ENCODE measurements at regions not wholly inside any gene's neighbourhood (a gene's known extent, or its start where the extent isn't known, plus 50 kb on each side); places are given as distances from the start of the nearest gene placed in this dataset.

GRCh38 chr2:183866666-183867065, 731.7 kb upstream of the ZNF804A start:
- Histone ChIP-seq H3K36me3 (ENCODE audit: insufficient read depth, low read length) (no peaks in the 10 kb centered on the region), H3K79me2 (replicated peaks; ENCODE audit: insufficient read depth, low read length) (no peaks in the 10 kb centered on the region), H3K27ac (ENCODE audit: low read length) (no peak overlapping the region), H3F3A (ENCODE audit: insufficient read depth, low read length, poor library complexity, severe bottlenecking) (no peaks in the 10 kb centered on the region), H3K9me2 (ENCODE audit: insufficient read depth, low read length) (no peaks in the 10 kb centered on the region), H3K27me3 (ENCODE audit: insufficient read depth, low read depth, low read length) (no peaks in the 10 kb centered on the region), H3K9ac (ENCODE audit: low read length) (no peak overlapping the region), H3K4me3 (ENCODE audit: low read length) (no peak overlapping the region), H3K9me3 (ENCODE audit: low read length) (no peaks in the 10 kb centered on the region), H3K4me2 (ENCODE audit: low read length) (no peak overlapping the region), H4K20me1 (ENCODE audit: insufficient read depth) (no peaks in the 10 kb centered on the region), H2AFZ (ENCODE audit: low read depth, low read length) (no peak overlapping the region)
- TF ChIP-seq REST (IDR thresholded peaks at IDR 0.05; ENCODE audit: borderline replicate concordance) (no peak), EZH2 (IDR thresholded peaks at IDR 0.05; ENCODE audit: borderline replicate concordance, insufficient read depth, low read length, poor library complexity, severe bottlenecking) (no peak), RAD21 (conservative IDR thresholded peaks at IDR 0.05) (no peak)

GRCh38 chr2:183867206-183867605, 731.1 kb upstream of the ZNF804A start:
- Histone ChIP-seq H3K79me2 (replicated peaks; ENCODE audit: insufficient read depth, low read length) (no peaks in the 10 kb centered on the region), H3K9me3 (ENCODE audit: low read length) (no peaks in the 10 kb centered on the region), H3K4me3 (ENCODE audit: low read length) (no peak overlapping the region), H3K36me3 (ENCODE audit: insufficient read depth, low read length) (no peaks in the 10 kb centered on the region), H3K27ac (ENCODE audit: low read length) (no peak overlapping the region), H3K27me3 (ENCODE audit: insufficient read depth, low read depth, low read length) (no peaks in the 10 kb centered on the region), H3K9me2 (ENCODE audit: insufficient read depth, low read length) (no peaks in the 10 kb centered on the region), H3K4me2 (ENCODE audit: low read length) (no peak overlapping the region), H2AFZ (ENCODE audit: low read depth, low read length) (no peak overlapping the region), H3F3A (ENCODE audit: insufficient read depth, low read length, poor library complexity, severe bottlenecking) (no peaks in the 10 kb centered on the region), H4K20me1 (ENCODE audit: insufficient read depth) (no peaks in the 10 kb centered on the region), H3K9ac (ENCODE audit: low read length) (no peak overlapping the region)
- peak; percentile 62 for TF ChIP-seq EP300 (conservative IDR thresholded peaks at IDR 0.05; ENCODE audit: poor library complexity, severe bottlenecking)
- TF ChIP-seq RAD21 (conservative IDR thresholded peaks at IDR 0.05): no peak
- TF ChIP-seq SMC3 (conservative IDR thresholded peaks at IDR 0.05; ENCODE audit: poor library complexity): no peak
- no peak for TF ChIP-seq MXI1 (conservative IDR thresholded peaks at IDR 0.05; ENCODE audit: poor library complexity, severe bottlenecking)
- no peak for TF ChIP-seq REST (IDR thresholded peaks at IDR 0.05; ENCODE audit: borderline replicate concordance)
- TF ChIP-seq POLR2AphosphoS5 (IDR thresholded peaks at IDR 0.05): peak; percentile 34
- TF ChIP-seq TAF1 (IDR thresholded peaks at IDR 0.05; ENCODE audit: low read depth): no peak
- TF ChIP-seq CTCF (IDR thresholded peaks at IDR 0.05; ENCODE audit: poor library complexity, severe bottlenecking): no peak
